WTC11 (cell line): ENCODE measurements at regions not wholly inside any gene's neighbourhood (a gene's known extent, or its start where the extent isn't known, plus 50 kb on each side); places are given as distances from the start of the nearest gene placed in this dataset.

Source experiments
- CBFB ChIP-seq: sonication (generic); formaldehyde crosslinking; IDR thresholded peaks from 2 replicates; pipeline ENCODE4 v1.8.1; 2022; ENCODE audit warnings: mild to moderate bottlenecking, low read depth, missing genetic modification reagents
- FOXJ3 ChIP-seq: sonication (generic); formaldehyde crosslinking; IDR thresholded peaks from 2 replicates; pipeline ENCODE4 v1.9.0; 2021; ENCODE audit warnings: missing genetic modification reagents, mild to moderate bottlenecking, borderline replicate concordance
- FOXP1 ChIP-seq: sonication (generic); formaldehyde crosslinking; IDR thresholded peaks from 2 replicates; pipeline ENCODE4 v1.8.0; 2022; ENCODE audit warnings: missing genetic modification reagents, mild to moderate bottlenecking, moderate library complexity, borderline replicate concordance
- MXD4 ChIP-seq: fragments of 250-450 bp; sonication (Bioruptor Pico); IDR thresholded peaks from 2 replicates; pipeline ENCODE4 v1.8.0; 2021; ENCODE audit warnings: mild to moderate bottlenecking, moderate library complexity, borderline replicate concordance
- NR2C2 ChIP-seq: sonication (generic); formaldehyde crosslinking; IDR thresholded peaks from 2 replicates; pipeline ENCODE4 v1.8.0; 2022; ENCODE audit warnings: mild to moderate bottlenecking, missing genetic modification reagents
- RELA ChIP-seq: sonication (generic); formaldehyde crosslinking; IDR thresholded peaks from 2 replicates; pipeline ENCODE4 v1.8.1; 2022; ENCODE audit warnings: missing genetic modification reagents, mild to moderate bottlenecking, borderline replicate concordance
- ZNF232 ChIP-seq: sonication (generic); formaldehyde crosslinking; IDR thresholded peaks from 2 replicates; pipeline ENCODE4 v1.8.0; 2022; ENCODE audit warnings: mild to moderate bottlenecking, missing genetic modification reagents
- ZNF263 ChIP-seq: sonication (generic); formaldehyde crosslinking; IDR thresholded peaks from 2 replicates; pipeline ENCODE4 v1.8.1; 2022; ENCODE audit warnings: low read depth, mild to moderate bottlenecking, moderate library complexity, missing genetic modification reagents
- TF ChIP-seq, protein P1 (sequence below): sonication (generic); formaldehyde crosslinking; IDR thresholded peaks from 2 replicates; pipeline ENCODE4 v1.8.1; 2022; ENCODE audit warnings: mild to moderate bottlenecking, missing genetic modification reagents, moderate library complexity, borderline replicate concordance
- TF ChIP-seq, protein P2 (sequence below): sonication (generic); formaldehyde crosslinking; IDR thresholded peaks from 2 replicates; pipeline ENCODE4 v1.8.1; 2022; ENCODE audit warnings: mild to moderate bottlenecking, moderate library complexity, missing genetic modification reagents
- TF ChIP-seq, protein P3 (sequence below): fragments of 200-600 bp; IDR thresholded peaks from 2 replicates; pipeline ENCODE4 v1.8.0; 2022; ENCODE audit warnings: antibody characterized with exemption
- TF ChIP-seq, protein P4 (sequence below): sonication (generic); formaldehyde crosslinking; IDR thresholded peaks from 2 replicates; pipeline ENCODE4 v1.8.1; 2022; ENCODE audit warnings: low read depth, mild to moderate bottlenecking, moderate library complexity, missing genetic modification reagents, borderline replicate concordance

DNA sequence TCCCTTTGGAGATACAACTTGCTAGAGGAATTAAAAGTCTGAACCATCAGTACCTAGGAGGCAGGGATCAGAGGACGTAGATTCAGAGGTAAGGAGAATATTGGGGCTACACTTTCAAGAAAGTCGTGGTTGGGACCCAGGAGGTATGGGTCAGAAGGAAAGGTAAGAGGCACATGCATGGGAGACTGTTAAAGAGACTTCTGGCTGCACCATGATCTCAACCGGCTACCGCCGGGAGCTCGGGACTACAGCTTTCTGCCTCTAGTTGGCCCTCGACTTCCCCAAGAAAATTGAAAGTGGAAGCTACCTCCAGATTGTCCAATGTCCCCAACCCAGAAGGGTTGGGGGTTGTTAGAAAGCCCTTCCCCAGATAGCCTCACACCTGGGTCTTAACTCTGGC lies 355.7 kb upstream of the TMPRSS15 start:
- TF ChIP-seq, protein P1, sequence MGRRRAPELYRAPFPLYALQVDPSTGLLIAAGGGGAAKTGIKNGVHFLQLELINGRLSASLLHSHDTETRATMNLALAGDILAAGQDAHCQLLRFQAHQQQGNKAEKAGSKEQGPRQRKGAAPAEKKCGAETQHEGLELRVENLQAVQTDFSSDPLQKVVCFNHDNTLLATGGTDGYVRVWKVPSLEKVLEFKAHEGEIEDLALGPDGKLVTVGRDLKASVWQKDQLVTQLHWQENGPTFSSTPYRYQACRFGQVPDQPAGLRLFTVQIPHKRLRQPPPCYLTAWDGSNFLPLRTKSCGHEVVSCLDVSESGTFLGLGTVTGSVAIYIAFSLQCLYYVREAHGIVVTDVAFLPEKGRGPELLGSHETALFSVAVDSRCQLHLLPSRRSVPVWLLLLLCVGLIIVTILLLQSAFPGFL (CRISPR knock-in tag): no peak
- TF ChIP-seq, protein P2, sequence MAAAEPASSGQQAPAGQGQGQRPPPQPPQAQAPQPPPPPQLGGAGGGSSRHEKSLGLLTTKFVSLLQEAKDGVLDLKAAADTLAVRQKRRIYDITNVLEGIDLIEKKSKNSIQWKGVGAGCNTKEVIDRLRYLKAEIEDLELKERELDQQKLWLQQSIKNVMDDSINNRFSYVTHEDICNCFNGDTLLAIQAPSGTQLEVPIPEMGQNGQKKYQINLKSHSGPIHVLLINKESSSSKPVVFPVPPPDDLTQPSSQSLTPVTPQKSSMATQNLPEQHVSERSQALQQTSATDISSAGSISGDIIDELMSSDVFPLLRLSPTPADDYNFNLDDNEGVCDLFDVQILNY (CRISPR knock-in tag): no peak
- TF ChIP-seq CBFB (CRISPR knock-in tag) (no peak), RELA (no peak), NR2C2 (CRISPR knock-in tag) (no peak), FOXJ3 (CRISPR knock-in tag) (no peak), MXD4 (CRISPR knock-in tag) (no peak), ZNF263 (CRISPR knock-in tag) (no peak), ZNF232 (CRISPR knock-in tag) (no peak), FOXP1 (CRISPR knock-in tag) (no peak)
- TF ChIP-seq, protein P3, sequence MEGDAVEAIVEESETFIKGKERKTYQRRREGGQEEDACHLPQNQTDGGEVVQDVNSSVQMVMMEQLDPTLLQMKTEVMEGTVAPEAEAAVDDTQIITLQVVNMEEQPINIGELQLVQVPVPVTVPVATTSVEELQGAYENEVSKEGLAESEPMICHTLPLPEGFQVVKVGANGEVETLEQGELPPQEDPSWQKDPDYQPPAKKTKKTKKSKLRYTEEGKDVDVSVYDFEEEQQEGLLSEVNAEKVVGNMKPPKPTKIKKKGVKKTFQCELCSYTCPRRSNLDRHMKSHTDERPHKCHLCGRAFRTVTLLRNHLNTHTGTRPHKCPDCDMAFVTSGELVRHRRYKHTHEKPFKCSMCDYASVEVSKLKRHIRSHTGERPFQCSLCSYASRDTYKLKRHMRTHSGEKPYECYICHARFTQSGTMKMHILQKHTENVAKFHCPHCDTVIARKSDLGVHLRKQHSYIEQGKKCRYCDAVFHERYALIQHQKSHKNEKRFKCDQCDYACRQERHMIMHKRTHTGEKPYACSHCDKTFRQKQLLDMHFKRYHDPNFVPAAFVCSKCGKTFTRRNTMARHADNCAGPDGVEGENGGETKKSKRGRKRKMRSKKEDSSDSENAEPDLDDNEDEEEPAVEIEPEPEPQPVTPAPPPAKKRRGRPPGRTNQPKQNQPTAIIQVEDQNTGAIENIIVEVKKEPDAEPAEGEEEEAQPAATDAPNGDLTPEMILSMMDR: no peak
- TF ChIP-seq, protein P4, sequence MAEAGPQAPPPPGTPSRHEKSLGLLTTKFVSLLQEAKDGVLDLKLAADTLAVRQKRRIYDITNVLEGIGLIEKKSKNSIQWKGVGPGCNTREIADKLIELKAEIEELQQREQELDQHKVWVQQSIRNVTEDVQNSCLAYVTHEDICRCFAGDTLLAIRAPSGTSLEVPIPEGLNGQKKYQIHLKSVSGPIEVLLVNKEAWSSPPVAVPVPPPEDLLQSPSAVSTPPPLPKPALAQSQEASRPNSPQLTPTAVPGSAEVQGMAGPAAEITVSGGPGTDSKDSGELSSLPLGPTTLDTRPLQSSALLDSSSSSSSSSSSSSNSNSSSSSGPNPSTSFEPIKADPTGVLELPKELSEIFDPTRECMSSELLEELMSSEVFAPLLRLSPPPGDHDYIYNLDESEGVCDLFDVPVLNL (CRISPR knock-in tag): no peak
